ENCODE measurements at regions not wholly inside any gene's neighbourhood (a gene's known extent, or its start where the extent isn't known, plus 50 kb on each side); places are given as distances from the start of the nearest gene placed in this dataset.

DNA sequence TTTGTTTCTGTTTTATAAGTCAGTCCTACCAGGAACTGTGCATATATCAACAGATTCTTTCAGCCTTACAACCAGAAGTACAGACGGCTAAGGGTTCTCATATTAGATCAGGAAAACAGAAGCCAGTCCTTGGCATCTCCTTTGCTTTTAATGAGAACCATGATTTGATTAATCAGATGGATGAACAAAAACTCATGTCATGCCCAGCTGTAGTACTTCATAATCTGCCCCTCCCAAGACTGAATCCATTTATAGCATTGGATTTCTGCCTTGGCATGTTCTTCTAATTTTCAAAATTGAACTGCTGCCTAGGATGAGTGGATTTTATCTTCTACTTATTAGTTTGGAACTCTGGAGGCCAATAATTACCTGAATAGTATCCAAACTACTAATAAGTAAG lies 617.2 kb downstream of the SLITRK5 start:
- no peak for TF ChIP-seq EZH2 (IDR thresholded peaks at IDR 0.05; ENCODE audit: low read length, unreplicated experiment)
- TF ChIP-seq, protein P1, sequence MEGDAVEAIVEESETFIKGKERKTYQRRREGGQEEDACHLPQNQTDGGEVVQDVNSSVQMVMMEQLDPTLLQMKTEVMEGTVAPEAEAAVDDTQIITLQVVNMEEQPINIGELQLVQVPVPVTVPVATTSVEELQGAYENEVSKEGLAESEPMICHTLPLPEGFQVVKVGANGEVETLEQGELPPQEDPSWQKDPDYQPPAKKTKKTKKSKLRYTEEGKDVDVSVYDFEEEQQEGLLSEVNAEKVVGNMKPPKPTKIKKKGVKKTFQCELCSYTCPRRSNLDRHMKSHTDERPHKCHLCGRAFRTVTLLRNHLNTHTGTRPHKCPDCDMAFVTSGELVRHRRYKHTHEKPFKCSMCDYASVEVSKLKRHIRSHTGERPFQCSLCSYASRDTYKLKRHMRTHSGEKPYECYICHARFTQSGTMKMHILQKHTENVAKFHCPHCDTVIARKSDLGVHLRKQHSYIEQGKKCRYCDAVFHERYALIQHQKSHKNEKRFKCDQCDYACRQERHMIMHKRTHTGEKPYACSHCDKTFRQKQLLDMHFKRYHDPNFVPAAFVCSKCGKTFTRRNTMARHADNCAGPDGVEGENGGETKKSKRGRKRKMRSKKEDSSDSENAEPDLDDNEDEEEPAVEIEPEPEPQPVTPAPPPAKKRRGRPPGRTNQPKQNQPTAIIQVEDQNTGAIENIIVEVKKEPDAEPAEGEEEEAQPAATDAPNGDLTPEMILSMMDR (conservative IDR thresholded peaks at IDR 0.05; ENCODE audit: low read depth, low read length): no peak
- TF ChIP-seq EZH2phosphoT487 (IDR thresholded peaks at IDR 0.05; ENCODE audit: borderline replicate concordance, low read length): no peak
